ENCODE measurements at regions not wholly inside any gene's neighbourhood (a gene's known extent, or its start where the extent isn't known, plus 50 kb on each side); places are given as distances from the start of the nearest gene placed in this dataset.
A peak's percentile ranks its signal among the peaks of the same experiment; 100 is the strongest.
"Not testable (repeated sequence)": the region's sequence is repeated elsewhere in the genome, so short reads cannot be mapped to it uniquely, and the experiment has no call there.

DNA sequence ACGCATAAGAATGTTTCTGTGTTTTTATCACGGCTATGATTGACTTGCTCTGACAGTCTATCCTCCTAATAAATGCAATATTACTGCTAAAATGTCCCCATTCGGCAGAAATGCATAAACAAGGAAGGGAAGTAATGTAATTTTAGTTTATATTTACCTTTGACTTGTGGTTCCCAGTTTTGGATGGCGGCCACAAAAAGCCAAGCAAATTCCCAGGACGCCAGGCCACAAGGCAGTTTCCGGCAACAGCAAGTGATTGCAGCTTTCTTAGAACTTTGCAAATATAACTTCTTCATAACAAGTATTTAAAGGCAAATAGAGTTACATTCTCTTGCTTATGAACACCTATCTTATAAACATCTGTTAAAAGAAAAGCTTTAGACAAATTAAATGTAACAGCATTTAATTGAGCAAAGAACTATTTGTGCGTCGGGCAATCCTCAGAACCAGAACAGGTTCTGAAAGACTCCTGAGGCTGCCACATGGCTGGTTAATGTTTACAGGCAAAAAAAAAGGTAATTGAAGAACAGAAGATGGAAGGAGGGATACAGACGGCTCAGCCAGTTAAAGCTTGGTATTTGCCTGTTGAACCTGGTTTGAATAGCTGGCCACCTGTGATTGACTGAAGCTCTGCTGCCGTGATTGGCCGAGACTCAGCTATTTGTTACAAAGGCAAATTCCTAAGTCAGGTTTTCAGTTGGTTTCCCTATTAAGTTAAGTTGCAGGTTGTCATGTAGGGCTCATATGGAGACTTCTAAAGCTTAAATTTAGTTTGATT lies 80.8 kb downstream of the C21orf91 start:
- no peak for DNase-seq (ENCODE audit: low spot score)

DNA sequence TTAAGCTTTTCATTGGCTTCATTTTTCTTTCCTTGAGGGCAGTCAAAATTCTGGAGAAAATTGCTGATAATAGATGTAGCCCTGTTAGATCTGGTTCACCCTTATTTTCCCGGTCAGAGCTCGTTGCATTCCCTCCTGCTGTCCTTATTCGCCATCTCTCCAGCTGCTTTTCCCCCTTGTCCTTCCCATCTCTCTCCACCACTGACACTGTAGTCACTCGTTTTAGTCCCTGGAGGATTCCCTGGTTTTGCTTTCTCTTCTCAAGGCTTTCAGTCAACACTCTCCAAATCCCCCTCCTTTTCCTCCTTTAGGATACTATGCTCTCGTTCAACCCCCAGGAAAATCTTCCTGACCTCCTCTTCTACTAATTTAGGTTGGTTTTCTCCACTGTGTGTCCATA lies 83.1 kb downstream of the C21orf91 start:
- DNase-seq (ENCODE audit: low spot score) = no peak

DNA sequence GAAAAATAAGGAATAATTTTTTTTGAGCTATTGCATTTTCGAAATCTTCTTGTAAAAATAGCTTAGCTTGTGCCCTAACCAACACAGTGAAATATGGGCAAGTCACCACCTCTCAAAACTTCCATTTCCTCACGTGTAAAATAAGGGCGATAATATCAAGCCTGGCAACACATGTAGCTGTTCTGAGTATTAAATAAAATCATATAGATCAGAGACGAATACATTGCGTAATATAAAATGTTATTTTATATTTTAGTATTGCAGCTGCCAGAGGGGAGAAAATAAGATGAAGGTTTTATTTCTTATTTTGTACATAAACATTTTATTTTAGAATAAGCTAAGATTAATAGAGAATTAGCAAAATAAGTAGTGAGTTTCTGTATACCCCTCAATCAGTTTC lies 85.9 kb downstream of the C21orf91 start:
- no peak for DNase-seq (ENCODE audit: low spot score)

DNA sequence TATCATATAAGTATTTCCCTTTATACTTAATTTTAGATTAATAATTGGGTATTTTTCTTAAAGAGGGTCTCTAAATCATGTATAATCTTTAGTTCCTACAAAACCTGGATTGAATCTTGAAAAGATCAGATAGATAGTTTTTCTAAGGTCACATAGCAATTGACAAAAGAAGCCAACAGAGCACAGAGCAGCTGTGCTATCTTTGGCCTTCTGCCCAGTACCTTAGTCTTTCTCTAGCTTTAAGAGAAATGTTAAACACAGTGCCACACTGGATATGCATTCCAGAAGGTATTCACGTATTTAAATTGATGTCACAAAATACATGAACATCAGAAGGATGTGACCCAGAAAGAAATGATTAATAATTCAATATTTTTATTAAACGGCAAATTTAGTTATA lies 86.8 kb downstream of the C21orf91 start:
- DNase-seq (ENCODE audit: low spot score) = no peak

DNA sequence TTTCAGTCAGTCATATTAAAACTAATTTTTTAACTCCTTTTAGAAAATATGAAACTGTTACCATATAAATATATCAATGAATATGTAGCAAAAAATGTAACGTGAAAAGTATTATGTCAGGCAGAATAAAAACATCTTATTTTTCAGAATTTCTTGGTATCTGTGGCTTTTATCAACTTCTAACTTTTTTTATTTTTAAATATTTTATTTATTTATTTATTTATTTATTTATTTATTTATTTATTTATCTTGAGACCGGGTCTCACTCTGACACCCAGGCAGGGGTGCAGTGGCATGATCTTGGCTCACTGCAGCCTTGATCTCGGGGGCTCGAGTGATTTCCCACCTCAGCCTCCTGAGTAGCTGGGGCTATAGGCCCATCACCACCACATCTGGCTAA lies 87.6 kb downstream of the C21orf91 start:
- DNase-seq (ENCODE audit: low spot score) = no peak

DNA sequence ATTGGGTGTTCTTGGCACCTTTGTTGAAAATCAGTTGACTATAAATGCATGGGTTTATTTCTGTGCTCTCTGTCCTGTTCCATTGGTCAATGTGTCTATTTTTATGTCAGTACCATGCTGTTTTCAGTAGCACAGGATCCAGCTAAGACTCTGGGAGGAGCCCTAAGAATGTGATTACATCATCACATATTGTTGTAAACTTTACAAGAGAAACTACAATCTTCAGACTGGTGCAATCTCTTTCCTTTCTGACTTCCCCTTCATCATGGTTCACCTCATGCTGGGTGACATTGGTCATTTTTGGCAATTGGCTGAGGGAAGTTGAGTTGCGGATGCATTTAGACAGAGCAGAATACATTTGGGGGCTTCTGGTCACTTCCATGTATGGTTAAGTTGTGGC lies 88.4 kb downstream of the C21orf91 start:
- no peak for DNase-seq (ENCODE audit: low spot score)

DNA sequence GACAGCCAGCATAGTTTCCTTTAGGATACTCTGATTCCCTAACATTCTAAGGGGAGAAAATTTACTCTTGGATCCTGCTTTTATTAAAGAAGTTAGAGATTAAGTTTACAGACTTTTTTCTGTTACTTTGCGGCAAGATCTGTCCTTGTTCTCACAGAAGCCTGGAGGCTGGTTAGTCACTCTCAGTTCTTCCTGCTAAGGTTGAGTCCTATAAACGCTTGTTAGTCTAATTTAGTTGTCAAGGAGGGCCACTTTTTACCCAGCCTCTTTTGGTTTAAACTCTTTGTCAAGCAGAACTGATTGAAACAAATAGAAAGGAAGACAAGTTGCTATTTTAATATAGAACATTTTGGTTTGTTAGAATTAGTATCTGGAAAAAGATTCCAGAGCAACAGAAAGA lies 89.7 kb downstream of the C21orf91 start:
- no peak for DNase-seq (ENCODE audit: low spot score)

DNA sequence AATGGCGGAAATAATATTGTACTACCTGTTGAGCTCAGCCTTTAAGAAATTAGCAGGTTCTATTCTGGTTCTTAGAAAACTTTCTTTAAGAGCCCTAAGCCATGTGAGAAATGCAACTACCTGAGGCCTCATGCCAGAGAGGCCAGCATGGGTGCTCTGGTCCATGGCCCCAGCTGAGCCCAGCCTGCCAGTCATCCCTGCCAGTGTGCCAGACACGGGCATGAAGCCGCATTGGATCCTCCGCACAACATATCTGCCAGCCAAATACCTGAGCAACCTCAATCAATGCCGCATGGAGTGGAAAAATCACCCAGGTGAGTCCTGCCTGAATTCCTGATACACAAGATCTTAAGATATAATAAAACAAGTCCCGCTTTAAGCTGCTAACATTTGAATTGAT lies 91.8 kb downstream of the C21orf91 start:
- no peak for DNase-seq (ENCODE audit: low spot score)

DNA sequence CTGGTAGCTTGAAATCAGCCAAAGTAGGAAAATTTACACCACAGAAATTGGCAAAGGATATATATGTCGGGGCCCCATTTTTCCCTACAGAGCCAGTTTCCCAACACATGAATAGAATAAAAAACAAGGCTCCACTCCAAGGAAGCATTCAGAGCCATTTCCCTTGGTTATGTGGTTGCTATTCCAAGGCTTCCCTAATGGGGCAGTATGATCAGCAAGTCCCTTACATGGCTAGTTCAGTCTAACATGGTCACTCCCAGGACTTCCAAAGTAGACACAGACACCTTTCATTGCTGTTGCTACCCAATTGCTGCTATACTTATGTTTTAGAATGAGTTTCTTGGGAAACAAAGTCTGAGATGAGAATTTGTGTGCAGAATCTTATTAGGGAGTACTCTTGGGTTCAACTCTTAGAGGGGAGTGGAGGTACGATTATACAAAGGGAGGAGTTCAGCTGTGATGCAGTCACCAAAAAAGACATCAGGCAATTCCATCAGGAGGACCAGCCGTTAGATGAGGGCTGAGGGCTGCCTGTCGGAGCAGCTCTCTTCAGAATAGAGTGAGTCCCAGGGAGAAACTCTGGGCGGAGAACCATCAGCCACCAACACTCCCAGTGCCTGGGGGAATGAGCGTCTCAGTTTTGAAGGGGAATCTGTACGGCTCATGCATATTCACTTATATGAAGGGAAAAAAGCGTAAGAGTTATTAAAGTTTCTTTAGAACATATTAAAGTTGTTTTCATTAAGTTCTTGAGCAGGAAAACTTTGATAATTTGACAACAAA lies 92.9 kb downstream of the C21orf91 start:
- no peak for DNase-seq (ENCODE audit: low spot score)

DNA sequence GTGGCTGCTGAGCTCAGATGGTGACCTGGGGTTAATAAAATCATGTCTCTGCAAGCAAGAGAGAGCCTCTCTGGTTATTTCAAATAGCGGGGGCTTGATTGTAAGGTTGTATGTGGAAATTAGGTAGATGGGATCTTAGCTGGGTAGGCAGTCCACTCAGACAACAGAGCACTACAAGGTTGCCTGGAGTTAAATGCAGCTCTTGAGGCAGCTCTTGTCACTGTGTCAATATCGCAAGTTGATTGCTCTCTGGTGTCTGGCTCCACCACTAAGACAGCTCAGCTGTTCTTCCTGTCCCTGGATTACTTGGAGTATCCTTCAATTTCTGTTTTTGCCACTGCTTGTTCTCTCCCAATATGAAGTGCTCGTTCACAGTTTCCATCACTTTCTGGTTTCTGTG lies 93.8 kb downstream of the C21orf91 start:
- DNase-seq (ENCODE audit: low spot score) = no peak

DNA sequence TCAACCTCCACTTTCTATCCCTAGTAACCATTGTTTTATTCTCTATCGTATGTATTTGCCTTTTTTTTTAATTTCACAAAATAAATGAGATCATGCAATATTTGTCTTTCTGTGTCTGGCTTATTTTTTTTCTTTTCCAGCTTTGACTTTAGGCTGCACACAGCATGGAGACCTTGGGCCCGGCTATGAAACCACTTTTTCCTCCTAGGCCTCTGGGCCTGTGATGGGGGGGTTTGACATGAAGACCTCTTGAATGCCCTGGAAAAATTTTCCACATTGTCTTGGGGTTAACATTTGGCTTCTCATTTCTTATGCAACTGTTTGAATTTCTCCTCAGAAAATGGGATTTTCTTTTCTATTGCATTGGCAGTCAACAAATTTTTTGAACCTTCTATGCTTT lies 100.2 kb upstream of the BTG3 start:
- no peak for DNase-seq (ENCODE audit: low spot score)

DNA sequence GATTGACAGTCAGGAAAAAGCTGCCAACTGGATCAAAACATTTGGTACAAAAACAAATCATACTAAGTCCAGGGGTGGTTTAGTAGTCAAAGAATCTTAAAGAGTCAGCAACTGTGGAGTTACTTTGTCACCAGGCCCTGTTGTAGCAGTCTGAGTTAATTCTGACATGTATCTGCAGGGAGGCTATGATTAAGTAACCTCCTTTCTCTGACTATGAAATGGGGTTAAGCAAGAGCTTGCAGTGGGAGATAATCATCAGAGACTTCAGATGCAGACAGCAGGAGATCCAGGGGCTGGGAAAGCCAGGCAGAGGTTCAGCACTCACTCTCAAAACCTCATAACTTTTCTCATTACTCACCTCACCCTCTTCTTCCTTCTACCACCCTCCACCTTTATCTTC lies 99.2 kb upstream of the BTG3 start:
- DNase-seq (ENCODE audit: low spot score) = no peak

DNA sequence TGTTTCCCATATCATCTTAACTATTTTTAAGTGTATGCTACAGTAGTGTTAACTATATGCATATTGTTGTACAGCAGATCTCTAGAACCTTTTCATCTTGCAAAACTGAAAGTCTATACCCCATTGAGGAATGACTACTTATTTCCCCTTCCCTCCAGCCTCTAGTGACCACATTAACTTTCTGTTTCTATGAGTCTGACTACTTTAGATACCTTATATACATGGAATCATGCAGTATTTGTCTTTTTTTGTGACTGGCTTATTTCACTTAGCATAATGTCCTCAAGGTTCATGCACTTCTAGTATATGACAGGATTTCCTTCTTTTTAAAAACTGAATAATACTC lies 96.5 kb upstream of the BTG3 start:
- DNase-seq (ENCODE audit: low spot score) = no peak

DNA sequence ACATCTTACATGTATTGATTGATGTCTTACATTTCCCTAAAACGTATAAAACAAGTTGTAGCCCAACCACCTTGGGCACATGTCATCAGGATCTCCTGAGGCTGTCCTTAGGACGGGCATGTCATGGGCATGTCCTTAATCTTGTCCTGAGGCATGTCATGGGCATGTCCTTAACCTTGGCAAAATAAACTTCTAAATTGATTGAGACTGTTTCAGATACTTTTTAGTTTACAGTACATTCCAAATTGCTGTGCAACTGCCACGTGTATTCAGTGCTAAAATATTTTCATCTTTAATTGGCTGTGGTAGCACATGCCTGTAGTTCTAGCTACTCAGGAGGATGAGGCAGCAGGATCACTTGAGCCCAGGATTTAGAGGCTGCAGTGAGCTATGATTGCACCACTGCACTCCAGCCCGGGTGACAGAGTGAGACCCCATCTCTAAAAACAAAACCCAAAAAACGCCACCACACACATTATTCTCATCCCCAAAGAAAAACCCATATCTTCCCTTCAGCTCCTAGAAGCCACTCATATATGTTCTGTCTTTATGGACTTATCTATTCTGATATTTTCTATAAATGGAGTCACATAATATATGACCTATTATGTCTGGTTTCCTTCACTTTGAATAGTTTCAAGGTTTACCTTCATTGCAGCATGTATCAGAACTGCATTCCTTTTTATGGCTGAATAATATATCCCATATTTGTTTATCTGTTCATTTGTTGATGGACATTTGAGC lies 96.0 kb upstream of the BTG3 start:
- no peak for DNase-seq (ENCODE audit: low spot score)

DNA sequence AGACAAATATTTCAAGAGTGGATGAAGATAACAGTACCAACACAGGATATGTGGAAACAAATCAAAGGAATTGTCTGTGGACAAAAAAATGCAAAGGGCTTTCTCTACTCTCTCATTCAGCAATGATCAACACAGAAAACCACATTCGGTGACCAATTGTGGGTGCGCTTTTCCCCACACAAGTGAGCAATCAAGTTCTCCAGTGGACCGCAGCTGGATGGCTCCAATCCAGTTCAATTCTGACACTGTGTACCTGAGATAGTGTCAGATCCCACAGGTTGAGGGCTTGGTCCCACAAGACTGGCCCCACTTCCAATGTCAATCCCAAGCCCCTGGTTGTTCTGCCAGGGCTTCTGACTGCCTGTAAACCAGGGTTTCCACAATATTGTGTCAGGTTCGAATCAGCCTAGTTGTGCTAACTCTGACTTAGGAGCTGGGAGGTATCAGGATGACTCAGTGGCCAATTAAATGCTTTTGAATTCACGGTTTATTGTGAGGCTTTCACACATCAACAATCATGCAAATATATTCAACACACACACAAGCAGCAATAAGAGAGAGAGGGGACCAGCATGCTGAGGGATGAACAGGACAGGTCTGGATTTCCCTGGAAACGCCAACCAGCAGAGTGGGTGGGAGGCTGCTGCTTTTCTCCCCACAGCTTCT lies 87.0 kb upstream of the BTG3 start:
- DNase-seq (ENCODE audit: low spot score) = no peak

DNA sequence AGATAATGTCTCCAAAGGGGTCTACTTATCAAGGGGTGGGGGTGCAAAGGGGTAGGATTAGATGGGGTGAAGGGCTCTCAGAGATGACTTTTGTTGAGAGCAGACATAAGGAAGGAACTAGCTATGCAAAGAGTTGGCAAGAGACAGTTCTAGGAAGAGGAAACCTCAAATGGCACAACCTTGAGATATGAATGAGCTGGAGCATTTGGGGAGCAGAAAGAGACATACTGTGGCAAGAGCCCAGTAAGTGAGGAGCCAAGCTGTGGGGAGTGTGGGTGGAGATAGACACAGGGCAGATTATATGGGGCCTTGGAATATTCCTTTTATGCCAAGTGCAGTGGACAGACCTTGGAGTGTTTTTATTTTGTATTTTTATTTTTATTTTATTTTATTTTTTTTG lies 84.8 kb upstream of the BTG3 start:
- DNase-seq (ENCODE audit: low spot score) = no peak

DNA sequence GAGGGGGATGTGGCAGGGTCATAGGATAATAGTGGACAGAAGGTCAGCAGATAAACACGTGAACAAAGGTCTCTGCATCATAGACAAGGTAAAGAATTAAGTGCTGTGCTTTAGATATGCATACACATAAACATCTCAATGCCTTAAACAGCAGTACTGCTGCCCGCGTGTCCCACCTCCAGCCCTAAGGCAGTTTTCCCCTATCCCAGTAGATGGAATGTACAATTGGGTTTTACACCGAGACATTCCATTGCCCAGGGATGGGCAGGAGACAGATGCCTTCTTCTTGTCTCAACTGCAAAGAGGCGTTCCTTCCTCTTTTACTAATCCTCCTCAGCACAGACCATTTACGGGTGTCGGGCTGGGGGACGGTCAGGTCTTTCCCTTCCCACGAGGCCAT lies 81.7 kb upstream of the BTG3 start:
- not testable (repeated sequence) for DNase-seq (ENCODE audit: low spot score)

DNA sequence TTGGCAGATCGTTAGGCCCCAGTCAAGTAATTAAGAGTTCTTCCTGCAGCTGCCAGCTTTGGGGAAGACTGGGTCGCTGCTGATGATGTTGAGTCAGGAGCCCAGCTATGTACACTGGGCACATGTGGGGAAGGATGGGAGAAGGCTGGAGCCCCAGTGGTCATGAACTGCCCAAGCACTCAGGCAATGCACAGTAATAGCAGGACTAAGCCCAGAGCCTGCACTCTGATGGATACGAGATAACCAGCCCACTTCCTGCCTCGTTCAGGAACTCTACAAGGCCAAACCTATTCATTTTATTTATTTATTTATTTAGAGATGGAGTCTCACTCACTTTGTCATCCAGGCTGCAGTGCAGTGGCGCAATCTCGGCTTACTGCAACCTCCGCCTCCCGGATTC lies 81.1 kb upstream of the BTG3 start:
- DNase-seq (ENCODE audit: low spot score) = no peak

DNA sequence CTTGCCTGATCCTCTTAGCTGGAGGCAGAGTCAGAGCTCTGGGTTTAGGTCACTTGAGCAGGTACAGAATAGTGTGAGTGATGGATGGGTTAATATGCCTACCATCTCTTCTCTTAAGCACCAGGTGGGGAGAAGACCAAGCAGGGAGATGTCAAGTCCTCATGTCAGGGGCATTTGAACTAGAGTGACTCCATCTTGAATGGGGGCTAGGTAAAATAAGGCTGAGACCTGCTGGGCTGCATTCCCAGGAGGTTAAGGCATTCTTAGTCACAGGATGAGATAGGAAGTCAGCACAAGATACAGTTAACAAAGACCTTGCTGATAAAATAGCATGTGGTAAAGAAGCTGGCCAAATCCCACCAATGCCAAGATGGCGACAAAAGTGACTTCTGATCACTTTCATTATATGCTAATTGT lies 77.4 kb upstream of the BTG3 start:
- DNase-seq (ENCODE audit: low spot score) = no peak

DNA sequence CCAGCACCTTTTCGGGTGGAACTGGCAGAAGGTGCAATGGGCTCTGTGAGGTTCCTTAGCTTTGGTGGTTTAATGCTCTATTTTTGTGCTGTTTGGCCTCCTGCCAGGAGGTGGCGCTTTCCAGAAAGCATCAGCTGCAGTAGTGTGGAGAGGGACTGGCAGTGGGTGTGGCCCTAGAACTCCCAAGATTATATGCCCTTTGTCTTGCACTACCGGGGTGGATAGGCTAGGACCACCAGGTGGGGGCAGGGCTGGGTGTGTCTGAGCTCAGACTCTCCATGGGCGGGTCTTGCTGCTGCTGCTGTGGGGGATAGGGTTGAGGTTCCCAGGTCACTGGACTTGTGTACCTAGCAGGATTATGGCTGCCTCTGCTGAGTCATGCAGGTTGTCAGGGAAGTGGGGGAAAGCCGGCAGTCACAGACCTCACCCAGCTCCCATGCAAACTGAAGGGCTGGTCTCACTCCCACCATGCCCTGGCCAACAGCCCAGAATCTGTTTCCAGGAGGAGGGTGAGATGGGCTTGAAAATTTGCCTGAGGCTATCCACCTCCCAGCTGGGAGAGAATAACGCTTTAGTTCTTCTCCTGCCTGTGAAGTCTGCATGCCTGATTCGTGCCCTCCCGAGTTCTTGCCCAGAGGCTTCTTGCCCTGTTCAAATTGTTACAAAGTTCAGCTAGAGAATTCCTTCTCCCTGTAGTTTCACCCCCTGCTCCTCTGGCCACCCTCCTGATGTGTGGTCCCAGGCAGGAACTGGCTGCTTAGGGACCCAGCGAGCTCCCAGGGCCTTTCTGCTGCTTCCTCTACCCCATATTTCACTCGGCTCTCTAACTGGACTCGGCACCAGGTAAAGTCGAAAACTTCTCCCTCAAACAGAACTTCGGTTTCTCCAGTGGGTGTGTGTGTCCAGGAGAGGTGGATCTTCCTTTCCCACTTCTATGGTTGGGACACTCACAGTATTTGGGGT lies 76.5 kb upstream of the BTG3 start:
- peak; percentile 72 for DNase-seq (ENCODE audit: low spot score)

DNA sequence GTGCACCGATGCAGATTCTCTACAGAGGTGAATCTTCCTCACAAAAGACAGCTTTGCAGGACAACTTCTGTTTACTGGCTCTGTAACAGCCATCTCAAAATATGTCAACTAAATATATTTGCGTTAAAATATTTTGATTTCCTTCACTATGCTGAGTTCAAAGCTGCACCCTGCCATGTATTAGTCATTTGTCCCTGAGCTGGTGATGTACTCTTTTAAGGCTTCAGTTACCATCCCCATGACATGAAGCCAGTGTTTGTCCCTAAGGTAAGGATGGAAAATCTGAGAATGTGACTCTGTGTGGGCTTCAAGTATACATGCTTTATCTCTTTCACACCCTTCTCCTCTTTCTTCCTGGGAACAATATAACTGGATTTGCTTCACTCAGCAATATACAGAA lies 70.2 kb upstream of the BTG3 start:
- no peak for DNase-seq (ENCODE audit: low spot score)

Data from Ammon's horn (tissue), 1 donor.